ENCODE measurements at regions not wholly inside any gene's neighbourhood (a gene's known extent, or its start where the extent isn't known, plus 50 kb on each side); places are given as distances from the start of the nearest gene placed in this dataset.
"Not testable (repeated sequence)": the region's sequence is repeated elsewhere in the genome, so short reads cannot be mapped to it uniquely, and the experiment has no call there.

DNA sequence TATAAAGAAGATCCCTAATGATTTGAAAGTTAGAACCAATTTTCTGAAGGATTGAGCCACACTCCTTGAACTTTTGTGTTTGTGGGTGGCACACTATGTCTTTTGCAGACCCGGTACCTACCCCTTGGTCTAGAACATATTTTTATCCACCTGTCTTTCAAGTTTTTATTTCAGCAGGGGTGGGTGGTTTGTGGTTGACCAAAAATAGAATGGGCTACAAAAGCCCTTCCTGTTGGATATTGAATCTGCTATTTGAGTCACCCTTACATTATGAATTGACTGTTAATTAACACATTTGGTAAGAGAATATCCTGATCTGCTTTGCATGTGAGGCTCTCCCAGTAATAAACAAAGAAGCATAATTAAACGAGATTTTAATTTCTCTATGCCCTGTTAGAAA is 401.2 kb downstream of the POTEH start:
- not testable (repeated sequence) for TF ChIP-seq CTCF, POLR2A (IDR thresholded peaks at IDR 0.05)
